SJSA1 (cell line): ENCODE measurements at regions not wholly inside any gene's neighbourhood (a gene's known extent, or its start where the extent isn't known, plus 50 kb on each side); places are given as distances from the start of the nearest gene placed in this dataset.

Experiments
- DNase-seq, 2 experiments: peaks; one replicate each; pipeline ENCODE4 v3.0.0-alpha.2; 2015 to 2020; ENCODE audit warnings: low spot score in 2 of 2, low read depth in 1 of 2
- H3K27ac ChIP-seq: fragments of 250-450 bp; sonication (Bioruptor Pico); 2 replicates; pipeline ENCODE4 v1.5.1; 2020; ENCODE audit warnings: mild to moderate bottlenecking, moderate library complexity
- H3K27me3 ChIP-seq: fragments of 250-450 bp; sonication (Bioruptor Pico); replicated peaks from 2 replicates; pipeline ENCODE4 v1.5.1; 2020; ENCODE audit warnings: mild to moderate bottlenecking, moderate library complexity
- H3K36me3 ChIP-seq: fragments of 250-450 bp; sonication (Bioruptor Pico); 2 replicates; pipeline ENCODE4 v1.5.1; 2020; ENCODE audit warnings: mild to moderate bottlenecking
- H3K4me1 ChIP-seq: fragments of 250-450 bp; sonication (Bioruptor Pico); replicated peaks from 2 replicates; pipeline ENCODE4 v1.6.1; 2021; ENCODE audit warnings: mild to moderate bottlenecking
- H3K4me3 ChIP-seq: fragments of 250-450 bp; sonication (Bioruptor Pico); 2 replicates; pipeline ENCODE4 v1.5.1; 2020; ENCODE audit warnings: mild to moderate bottlenecking
- H3K9me3 ChIP-seq: fragments of 250-450 bp; sonication (Bioruptor Pico); replicated peaks from 2 replicates; pipeline ENCODE4 v1.5.1; 2020; ENCODE audit warnings: mild to moderate bottlenecking

DNA sequence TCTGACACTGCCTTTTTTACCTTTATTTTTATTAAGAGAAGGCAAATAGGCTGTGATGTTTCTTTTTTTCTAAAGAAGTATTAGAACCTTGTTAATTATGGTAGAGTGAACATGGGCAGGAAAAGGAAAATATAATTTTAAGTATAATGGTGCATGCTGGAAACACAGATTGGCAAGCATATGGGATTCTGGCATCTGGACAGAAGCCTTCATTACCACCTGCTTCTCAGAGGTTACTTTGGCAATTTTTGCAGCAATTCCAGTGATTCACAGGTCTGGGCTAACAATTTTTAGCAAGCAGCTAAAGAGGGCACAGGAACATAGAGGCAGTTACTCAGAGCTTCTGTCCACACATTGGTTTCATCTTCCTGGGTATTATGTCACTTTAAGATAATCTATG lies 258.3 kb downstream of the DIPK2A start:
- Histone ChIP-seq H3K27me3 (no peaks in the 10 kb centered on the region), H3K4me1 (no peaks in the 10 kb centered on the region), H3K27ac (no peak overlapping the region), H3K9me3 (no peaks in the 10 kb centered on the region), H3K4me3 (no peak overlapping the region), H3K36me3 (no peaks in the 10 kb centered on the region)
- DNase-seq = no peak

DNA sequence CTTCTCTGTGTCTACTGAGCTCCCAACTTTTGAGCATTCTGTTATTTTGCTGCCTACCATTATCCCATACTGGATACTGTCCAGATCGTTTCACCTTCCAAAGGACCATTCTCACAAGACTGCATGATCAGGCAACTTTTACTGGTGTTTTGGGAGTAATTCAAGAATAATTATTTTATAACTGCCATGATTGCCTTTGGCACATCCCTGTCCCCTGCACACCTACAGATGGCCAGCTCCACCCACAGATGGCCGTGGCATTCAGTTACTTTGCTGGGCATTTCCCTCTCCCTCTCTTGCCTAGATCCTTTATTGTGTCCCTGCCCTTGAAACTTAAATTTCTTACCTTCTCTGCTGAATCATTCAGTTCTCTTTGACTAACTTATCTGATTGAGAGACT lies 263.9 kb downstream of the DIPK2A start:
- DNase-seq = no peak
- H3K4me1 ChIP-seq = no peaks in the 10 kb centered on the region
- no peak overlapping the region for H3K27ac ChIP-seq
- H3K9me3 ChIP-seq = no peaks in the 10 kb centered on the region
- no peaks in the 10 kb centered on the region for H3K36me3 ChIP-seq
- H3K4me3 ChIP-seq = no peak overlapping the region
- H3K27me3 ChIP-seq = no peaks in the 10 kb centered on the region

GRCh38 chr3:144237351-144237750 lies 265.7 kb downstream of the DIPK2A start:
- no peak for DNase-seq
- Histone ChIP-seq H3K9me3 (no peaks in the 10 kb centered on the region), H3K4me3 (no peak overlapping the region), H3K4me1 (no peaks in the 10 kb centered on the region), H3K27me3 (no peaks in the 10 kb centered on the region), H3K36me3 (no peaks in the 10 kb centered on the region), H3K27ac (no peak overlapping the region)

GRCh38 chr3:144241404-144241803 lies 269.8 kb downstream of the DIPK2A start:
- Histone ChIP-seq H3K27ac (no peak overlapping the region), H3K4me3 (no peak overlapping the region), H3K27me3 (no peaks in the 10 kb centered on the region), H3K36me3 (no peaks in the 10 kb centered on the region), H3K9me3 (no peaks in the 10 kb centered on the region), H3K4me1 (no peaks in the 10 kb centered on the region)
- no peak for DNase-seq

DNA sequence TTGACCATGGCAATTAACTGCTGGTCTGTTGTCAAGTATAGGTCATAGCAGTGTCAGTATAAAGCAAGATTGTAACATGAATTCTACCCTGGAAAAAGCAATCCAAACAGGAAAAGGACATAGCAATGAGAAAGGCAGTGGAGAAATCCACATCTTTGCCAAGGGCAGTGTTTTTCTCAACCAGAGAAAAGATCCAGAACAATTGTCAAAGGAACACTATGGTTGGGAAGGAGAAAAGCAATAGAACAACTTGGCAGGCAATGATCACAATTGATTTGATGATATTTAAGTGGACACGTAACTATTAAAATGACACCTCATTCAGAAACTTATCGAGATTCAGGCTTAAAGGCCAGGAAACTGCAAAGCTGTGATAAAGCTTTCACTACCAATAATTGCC lies 271.1 kb downstream of the DIPK2A start:
- Histone ChIP-seq H3K36me3 (no peaks in the 10 kb centered on the region), H3K27me3 (no peaks in the 10 kb centered on the region), H3K4me3 (no peak overlapping the region), H3K27ac (no peak overlapping the region), H3K4me1 (no peaks in the 10 kb centered on the region), H3K9me3 (no peaks in the 10 kb centered on the region)
- no peak for DNase-seq

DNA sequence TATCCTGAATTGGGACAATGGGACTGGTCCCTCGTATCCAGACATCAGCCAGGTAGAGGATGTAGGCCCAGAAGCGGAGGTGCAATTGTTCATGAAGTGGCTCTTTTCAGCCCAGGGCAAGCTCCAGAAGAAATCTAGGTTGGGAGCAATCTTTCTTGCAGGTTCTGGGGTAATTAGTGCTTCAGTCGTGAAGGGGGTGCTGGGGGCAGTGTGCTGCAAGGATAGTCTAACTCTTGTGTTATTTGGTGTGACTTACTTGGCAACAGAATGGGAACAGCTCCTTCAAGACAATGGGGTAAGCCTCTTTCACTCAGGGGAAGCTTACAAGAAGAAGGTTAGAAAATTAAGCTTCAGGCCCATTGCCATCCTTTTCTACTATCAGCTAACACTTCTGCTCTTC lies 273.0 kb downstream of the DIPK2A start:
- Histone ChIP-seq H3K27ac (no peak overlapping the region), H3K4me1 (no peaks in the 10 kb centered on the region), H3K36me3 (no peaks in the 10 kb centered on the region), H3K9me3 (no peaks in the 10 kb centered on the region), H3K4me3 (no peak overlapping the region), H3K27me3 (no peaks in the 10 kb centered on the region)
- DNase-seq = no peak

DNA sequence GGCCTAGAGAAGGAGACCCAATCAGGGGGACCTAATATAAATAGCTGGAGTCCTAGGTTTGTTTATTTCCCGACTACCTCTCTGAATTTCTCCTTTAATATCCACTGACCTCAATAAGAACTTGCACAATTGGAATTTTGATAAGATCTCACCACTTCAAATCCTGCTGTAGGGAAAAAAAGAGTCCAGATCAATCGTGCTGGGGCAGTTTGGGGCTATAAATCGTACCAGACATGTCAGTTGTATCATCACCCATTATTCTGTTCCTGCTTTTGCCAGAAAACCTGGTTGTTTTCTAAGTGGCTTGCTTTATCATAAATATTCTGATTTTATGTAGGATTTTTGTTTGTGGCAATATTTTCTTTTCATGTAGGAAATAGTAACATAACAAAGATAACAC lies 281.3 kb downstream of the DIPK2A start:
- no peak for DNase-seq
- no peaks in the 10 kb centered on the region for H3K9me3 ChIP-seq
- H3K4me3 ChIP-seq = no peak overlapping the region
- H3K27ac ChIP-seq = no peak overlapping the region
- no peaks in the 10 kb centered on the region for H3K27me3 ChIP-seq
- no peaks in the 10 kb centered on the region for H3K36me3 ChIP-seq
- no peaks in the 10 kb centered on the region for H3K4me1 ChIP-seq

DNA sequence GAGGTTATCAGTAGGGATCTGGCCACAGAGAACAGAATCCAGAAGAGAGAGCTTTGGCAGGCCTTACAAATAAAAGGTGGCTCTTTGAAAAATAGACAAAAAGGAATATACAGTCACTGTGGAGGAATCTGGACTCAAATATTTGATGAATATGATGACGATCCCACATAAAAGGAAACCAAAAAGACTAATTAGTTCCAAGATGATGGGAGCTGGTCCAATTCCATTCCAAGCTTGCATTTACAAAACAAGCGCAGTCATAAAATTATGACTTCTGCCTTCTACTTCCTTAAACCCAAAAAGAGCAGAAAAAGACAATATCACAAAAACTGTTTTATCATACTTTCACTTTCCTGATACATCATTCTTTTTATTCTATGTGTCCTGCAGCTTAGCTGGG lies 285.8 kb downstream of the DIPK2A start:
- no peak overlapping the region for H3K27ac ChIP-seq
- no peak for DNase-seq
- H3K9me3 ChIP-seq = no peaks in the 10 kb centered on the region

GRCh38 chr3:144259267-144259666 lies 287.6 kb downstream of the DIPK2A start:
- H3K36me3 ChIP-seq = no peaks in the 10 kb centered on the region
- no peaks in the 10 kb centered on the region for H3K9me3 ChIP-seq
- H3K4me3 ChIP-seq = no peak overlapping the region
- DNase-seq = no peak
- H3K27ac ChIP-seq = no peak overlapping the region
- H3K4me1 ChIP-seq = no peaks in the 10 kb centered on the region
- no peaks in the 10 kb centered on the region for H3K27me3 ChIP-seq

More for the DNA sequence above, 285.8 kb downstream of the DIPK2A start:
- Histone ChIP-seq H3K36me3 (no peaks in the 10 kb centered on the region), H3K4me3 (no peak overlapping the region), H3K4me1 (no peaks in the 10 kb centered on the region), H3K27me3 (no peaks in the 10 kb centered on the region)

- no peaks in the 10 kb centered on the region for H3K9me3 ChIP-seq
- no peaks in the 10 kb centered on the region for H3K36me3 ChIP-seq
- H3K27ac ChIP-seq = no peak overlapping the region
- no peaks in the 10 kb centered on the region for H3K27me3 ChIP-seq
- H3K4me3 ChIP-seq = no peak overlapping the region
- DNase-seq = no peak
- no peaks in the 10 kb centered on the region for H3K4me1 ChIP-seq
Observed at GRCh38 chr3:144263706-144264105, 292.1 kb downstream of the DIPK2A start.

DNA sequence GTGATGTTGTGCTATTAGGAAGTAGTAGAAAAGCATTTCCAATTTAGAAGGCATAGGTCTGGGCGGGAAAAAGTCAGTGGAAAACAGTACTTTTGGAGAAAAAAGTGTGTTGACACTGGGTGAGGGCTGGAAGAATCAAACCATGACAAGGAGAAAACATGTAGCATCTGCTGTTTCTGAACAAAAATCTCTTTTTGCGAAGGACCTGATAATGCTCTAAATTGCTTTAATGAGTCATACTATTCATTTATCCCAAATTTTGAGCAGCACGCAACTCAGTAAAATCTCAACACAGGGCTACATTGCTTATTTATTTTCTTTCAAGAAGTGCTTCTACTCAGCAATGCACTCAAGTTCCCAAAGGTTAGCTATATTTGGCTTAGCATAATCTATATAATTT lies 292.7 kb downstream of the DIPK2A start:
- H3K9me3 ChIP-seq = no peaks in the 10 kb centered on the region
- H3K4me3 ChIP-seq = no peak overlapping the region
- H3K27me3 ChIP-seq = no peaks in the 10 kb centered on the region
- no peaks in the 10 kb centered on the region for H3K36me3 ChIP-seq
- DNase-seq = no peak
- H3K27ac ChIP-seq = no peak overlapping the region
- H3K4me1 ChIP-seq = no peaks in the 10 kb centered on the region

- H3K9me3 ChIP-seq = no peaks in the 10 kb centered on the region
- DNase-seq = no peak
- H3K36me3 ChIP-seq = no peaks in the 10 kb centered on the region
- H3K4me3 ChIP-seq = no peak overlapping the region
- no peaks in the 10 kb centered on the region for H3K27me3 ChIP-seq
- no peak overlapping the region for H3K27ac ChIP-seq
- H3K4me1 ChIP-seq = no peaks in the 10 kb centered on the region
Observed at GRCh38 chr3:144264794-144265193, 293.2 kb downstream of the DIPK2A start.

- no peak for DNase-seq
- H3K27ac ChIP-seq = no peak overlapping the region
Observed at GRCh38 chr3:144265542-144266100, 294.0 kb downstream of the DIPK2A start.

DNA sequence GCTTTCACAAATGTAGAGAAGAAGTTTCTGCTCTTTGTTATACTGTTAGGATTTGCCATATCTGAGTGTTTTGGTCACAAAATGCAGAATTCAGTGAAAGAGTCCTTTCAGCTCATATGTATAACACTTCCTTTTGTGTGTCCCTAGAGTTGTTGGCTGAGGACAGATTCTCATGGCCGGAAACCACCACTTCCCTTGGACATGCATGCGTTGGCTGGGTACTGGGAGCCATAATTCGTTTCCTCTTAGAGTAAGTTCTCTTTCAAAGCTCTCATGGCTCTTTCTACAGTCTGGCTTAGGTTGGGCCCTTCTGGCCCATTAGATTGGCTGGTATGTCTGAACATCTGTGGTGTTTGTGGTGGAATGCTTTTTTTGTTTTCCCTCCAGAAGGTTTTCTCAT lies 298.5 kb downstream of the DIPK2A start:
- Histone ChIP-seq H3K36me3 (no peaks in the 10 kb centered on the region), H3K9me3 (no peaks in the 10 kb centered on the region), H3K27ac (no peak overlapping the region), H3K4me3 (no peak overlapping the region), H3K27me3 (no peaks in the 10 kb centered on the region), H3K4me1 (no peaks in the 10 kb centered on the region)
- no peak for DNase-seq

More at GRCh38 chr3:144265542-144266100, 294.0 kb downstream of the DIPK2A start:
- Histone ChIP-seq H3K4me3 (no peak overlapping the region), H3K36me3 (no peaks in the 10 kb centered on the region), H3K27me3 (no peaks in the 10 kb centered on the region), H3K9me3 (no peaks in the 10 kb centered on the region), H3K4me1 (no peaks in the 10 kb centered on the region)

GRCh38 chr3:144272680-144273079 lies 301.1 kb downstream of the DIPK2A start:
- no peaks in the 10 kb centered on the region for H3K36me3 ChIP-seq
- H3K4me1 ChIP-seq = no peaks in the 10 kb centered on the region
- no peak overlapping the region for H3K4me3 ChIP-seq
- H3K9me3 ChIP-seq = no peaks in the 10 kb centered on the region
- no peak for DNase-seq
- H3K27ac ChIP-seq = no peak overlapping the region
- no peaks in the 10 kb centered on the region for H3K27me3 ChIP-seq
